ENCODE measurements at regions not wholly inside any gene's neighbourhood (a gene's known extent, or its start where the extent isn't known, plus 50 kb on each side); places are given as distances from the start of the nearest gene placed in this dataset.

- Histone ChIP-seq H3K4me3 (replicated peaks in 1 of 2; ENCODE audit: low read depth in 1 of 2, low read length in 2 of 2) (no peak overlapping the region), H3K9me3 (ENCODE audit: control insufficient read depth in 1 of 2, insufficient read depth in 1 of 2, low read depth in 1 of 2, low read length in 2 of 2) (peaks cover 16 to 35% of the 10 kb centered on the region in 2 experiments; a peak in 3 of 4 replicates), H3K27me3 (ENCODE audit: insufficient read depth, low read length) (no peaks in the 10 kb centered on the region), H3K9ac (ENCODE audit: low read length) (no peak overlapping the region), H3K4me2 (ENCODE audit: low read length) (no peak overlapping the region), H4K20me1 (ENCODE audit: insufficient read depth) (no peaks in the 10 kb centered on the region), H3K36me3 (ENCODE audit: control insufficient read depth in 1 of 2, insufficient read depth in 2 of 2, low read length in 2 of 2) (no peaks in the 10 kb centered on the region), H2AFZ (ENCODE audit: low read depth, low read length, poor library complexity, severe bottlenecking) (no peak overlapping the region), H3K4me1 (ENCODE audit: control insufficient read depth in 1 of 2, insufficient read depth in 2 of 2, low read length in 2 of 2) (no peaks in the 10 kb centered on the region), H3K9me2 (ENCODE audit: insufficient read depth) (no peaks in the 10 kb centered on the region), H3K27ac (ENCODE audit: low read depth, low read length) (no peak overlapping the region), H3K79me2 (ENCODE audit: insufficient read depth, low read length) (no peaks in the 10 kb centered on the region)
- ChIA-PET CTCF (no interaction called here), RAD21 (ENCODE audit: low non-redundant PET in 1 of 2, low total read pairs in 2 of 2, uncharacterized antibody in 2 of 2, unreplicated experiment in 2 of 2) (no interaction called here), POLR2A (no interaction called here)
- TF ChIP-seq MAX (IDR thresholded peaks at IDR 0.05) (no peak), RAD21 (IDR thresholded peaks at IDR 0.05; ENCODE audit: low read depth) (no peak), POLR2A (IDR thresholded peaks at IDR 0.05; ENCODE audit: borderline replicate concordance, extremely low read depth, insufficient read depth, insufficient read length) (no peak), POLR2AphosphoS5 (IDR thresholded peaks at IDR 0.05; ENCODE audit: low read depth, low read length) (no peak)
- intact Hi-C loops (cut with micrococcal nuclease): no loop called here
- DNase-seq (ENCODE audit: low read depth, low spot score): no peak
- ATAC-seq: no peak
- no TSS peak for BruUV-seq (replicated peaks)
Measured at GRCh38 chr22:34102633-34103032, 182.4 kb upstream of the LARGE1 start.

- H3K79me2 ChIP-seq (ENCODE audit: insufficient read depth, low read length): no peaks in the 10 kb centered on the region
- no peak for DNase-seq (ENCODE audit: low read depth, low spot score)
- ChIA-PET RAD21 (ENCODE audit: low non-redundant PET in 1 of 2, low total read pairs in 2 of 2, uncharacterized antibody in 2 of 2, unreplicated experiment in 2 of 2) (no interaction called here), CTCF (no interaction called here), POLR2A (no interaction called here)
- no peak overlapping the region for H2AFZ ChIP-seq (ENCODE audit: low read depth, low read length, poor library complexity, severe bottlenecking)
- no peak for TF ChIP-seq SIN3A (IDR thresholded peaks at IDR 0.05; ENCODE audit: low read depth)
- peak in 1 of 3 experiments; percentile 17; a peak in 1 of 6 replicates for TF ChIP-seq CTCF (IDR thresholded peaks at IDR 0.05 in 2 of 3, conservative IDR thresholded peaks at IDR 0.05 in 1 of 3; ENCODE audit: borderline replicate concordance in 1 of 3, insufficient read depth in 1 of 3, low read depth in 2 of 3, low read length in 2 of 3)
- ATAC-seq: no peak
- no peaks in the 10 kb centered on the region for H3K36me3 ChIP-seq (ENCODE audit: control insufficient read depth in 1 of 2, insufficient read depth in 2 of 2, low read length in 2 of 2)
- H3K4me1 ChIP-seq (ENCODE audit: control insufficient read depth in 1 of 2, insufficient read depth in 2 of 2, low read length in 2 of 2): no peaks in the 10 kb centered on the region
- H3K9me3 ChIP-seq (ENCODE audit: control insufficient read depth in 1 of 2, insufficient read depth in 1 of 2, low read depth in 1 of 2, low read length in 2 of 2): peaks cover 16 to 30% of the 10 kb centered on the region in 2 experiments; a peak in 3 of 4 replicates
- H3K27ac ChIP-seq (ENCODE audit: low read depth, low read length): no peak overlapping the region
- intact Hi-C loops (cut with micrococcal nuclease): no loop called here
- no peak overlapping the region for H3K4me2 ChIP-seq (ENCODE audit: low read length)
- no peaks in the 10 kb centered on the region for H3K9me2 ChIP-seq (ENCODE audit: insufficient read depth)
- no TSS peak for BruUV-seq (replicated peaks)
- no peaks in the 10 kb centered on the region for H4K20me1 ChIP-seq (ENCODE audit: insufficient read depth)
- no peaks in the 10 kb centered on the region for H3K27me3 ChIP-seq (ENCODE audit: insufficient read depth, low read length)
- H3K9ac ChIP-seq (ENCODE audit: low read length): no peak overlapping the region
- H3K4me3 ChIP-seq (replicated peaks in 1 of 2; ENCODE audit: low read depth in 1 of 2, low read length in 2 of 2): no peak overlapping the region
Measured at GRCh38 chr22:34105461-34106062, 185.3 kb upstream of the LARGE1 start.
